ENCODE measurements at regions not wholly inside any gene's neighbourhood (a gene's known extent, or its start where the extent isn't known, plus 50 kb on each side); places are given as distances from the start of the nearest gene placed in this dataset.

DNA sequence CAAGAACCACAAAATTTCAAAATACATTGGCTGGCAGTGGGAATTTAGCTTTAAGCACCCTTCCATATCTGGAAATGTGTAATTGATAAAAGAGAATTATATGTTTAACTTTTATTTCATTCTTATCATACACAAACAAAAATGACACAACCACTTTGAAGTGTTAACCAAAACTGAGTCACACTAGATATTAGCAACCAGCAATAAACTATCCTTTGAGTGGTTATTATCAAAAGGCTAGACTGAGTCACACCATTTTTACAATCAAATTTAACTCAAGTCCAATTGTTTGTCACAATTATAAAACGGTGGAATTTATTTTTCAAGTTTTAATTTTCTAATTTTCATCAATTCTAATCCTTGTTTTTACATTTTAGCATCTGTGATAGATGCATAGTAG is 121.7 kb downstream of the LIG4 start:
- Mint-ChIP-seq H3K9me3 (no peaks in the 10 kb centered on the region), H3K27ac (no peak overlapping the region), H3K4me3 (no peak overlapping the region), H3K4me1 (no peaks in the 10 kb centered on the region), H3K27me3 (ENCODE audit: low read depth) (no peaks in the 10 kb centered on the region), H3K36me3 (ENCODE audit: insufficient read depth in 1 of 3, low read depth in 3 of 3) (no peaks in the 10 kb centered on the region)
- H4K20me1 ChIP-seq (ENCODE audit: control insufficient read depth, insufficient read depth, insufficient read length) = no peaks in the 10 kb centered on the region
- H3T11ph ChIP-seq (ENCODE audit: low read length) = no peak overlapping the region
- H3K79me2 ChIP-seq (ENCODE audit: insufficient read depth, low read length) = no peaks in the 10 kb centered on the region
- no peak overlapping the region for H3K23ac ChIP-seq (ENCODE audit: insufficient read length, low read depth, low read length)
- H4K91ac ChIP-seq (ENCODE audit: insufficient read length, low read depth, low read length) = no peak overlapping the region
- H2BK12ac ChIP-seq (ENCODE audit: insufficient read length, low read depth, low read length) = no peak overlapping the region
- H2AFZ ChIP-seq (ENCODE audit: low read length) = no peak overlapping the region
- H2AK5ac ChIP-seq (ENCODE audit: insufficient read length, low read length) = no peak overlapping the region
- H3K14ac ChIP-seq (ENCODE audit: insufficient read depth, low read length) = no peak overlapping the region
- H3K27me3 ChIP-seq (ENCODE audit: insufficient read depth, low read length) = no peaks in the 10 kb centered on the region
- no peak overlapping the region for H3K4ac ChIP-seq (ENCODE audit: low read depth, low read length)
- no peak overlapping the region for H2BK20ac ChIP-seq (ENCODE audit: low read depth, low read length, poor library complexity, severe bottlenecking)
- H3K4me2 ChIP-seq (ENCODE audit: insufficient read depth, insufficient read length, low read length) = no peak overlapping the region
- no peak for DNase-seq
- no peak overlapping the region for H3K27ac ChIP-seq (ENCODE audit: insufficient read length, low read depth, low read length)
- H4K5ac ChIP-seq (ENCODE audit: insufficient read length, low read depth, low read length) = no peak overlapping the region
- H2BK5ac ChIP-seq (ENCODE audit: insufficient read length, low read length) = no peak overlapping the region
- no peaks in the 10 kb centered on the region for H3K9me3 ChIP-seq (ENCODE audit: control insufficient read depth, low read depth, low read length)
- H2BK15ac ChIP-seq (ENCODE audit: low read depth, low read length) = no peak overlapping the region
- H3K18ac ChIP-seq (ENCODE audit: insufficient read length, low read depth, low read length) = no peak overlapping the region
- TF ChIP-seq, protein P1, sequence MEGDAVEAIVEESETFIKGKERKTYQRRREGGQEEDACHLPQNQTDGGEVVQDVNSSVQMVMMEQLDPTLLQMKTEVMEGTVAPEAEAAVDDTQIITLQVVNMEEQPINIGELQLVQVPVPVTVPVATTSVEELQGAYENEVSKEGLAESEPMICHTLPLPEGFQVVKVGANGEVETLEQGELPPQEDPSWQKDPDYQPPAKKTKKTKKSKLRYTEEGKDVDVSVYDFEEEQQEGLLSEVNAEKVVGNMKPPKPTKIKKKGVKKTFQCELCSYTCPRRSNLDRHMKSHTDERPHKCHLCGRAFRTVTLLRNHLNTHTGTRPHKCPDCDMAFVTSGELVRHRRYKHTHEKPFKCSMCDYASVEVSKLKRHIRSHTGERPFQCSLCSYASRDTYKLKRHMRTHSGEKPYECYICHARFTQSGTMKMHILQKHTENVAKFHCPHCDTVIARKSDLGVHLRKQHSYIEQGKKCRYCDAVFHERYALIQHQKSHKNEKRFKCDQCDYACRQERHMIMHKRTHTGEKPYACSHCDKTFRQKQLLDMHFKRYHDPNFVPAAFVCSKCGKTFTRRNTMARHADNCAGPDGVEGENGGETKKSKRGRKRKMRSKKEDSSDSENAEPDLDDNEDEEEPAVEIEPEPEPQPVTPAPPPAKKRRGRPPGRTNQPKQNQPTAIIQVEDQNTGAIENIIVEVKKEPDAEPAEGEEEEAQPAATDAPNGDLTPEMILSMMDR (conservative IDR thresholded peaks at IDR 0.05) = no peak
- no peak overlapping the region for H3K56ac ChIP-seq (ENCODE audit: insufficient read length, low read depth, low read length)
- no peaks in the 10 kb centered on the region for H3K23me2 ChIP-seq (ENCODE audit: insufficient read length, low read depth, low read length, poor library complexity, severe bottlenecking)
- no peaks in the 10 kb centered on the region for H3K79me1 ChIP-seq (ENCODE audit: insufficient read depth, low read depth, low read length, poor library complexity, severe bottlenecking)
- no CpG with 5 or more reads among the region's 1 CpG for WGBS (ENCODE audit: extremely low coverage, insufficient read length, low lambda C conversion rate)
- H2BK120ac ChIP-seq (ENCODE audit: low read depth, low read length, poor library complexity, severe bottlenecking) = no peak overlapping the region
- no peak overlapping the region for H4K8ac ChIP-seq (replicated peaks; ENCODE audit: insufficient read length, low read depth, low read length)
- H3K4me1 ChIP-seq (ENCODE audit: insufficient read depth, low read length) = no peaks in the 10 kb centered on the region
- no peak overlapping the region for H3K9ac ChIP-seq (ENCODE audit: extremely low read depth, insufficient read length, low read length)

Measured in H9 (cell line).